HFF-Myc (cell line): ENCODE measurements at regions not wholly inside any gene's neighbourhood (a gene's known extent, or its start where the extent isn't known, plus 50 kb on each side); places are given as distances from the start of the nearest gene placed in this dataset.

Experiments used
- DNase-seq: peaks from one replicate; pipeline ENCODE4 v3.0.0-alpha.2; 2011; ENCODE audit warnings: low read depth; ENCODE audit errors: extremely low read depth
- H3K4me3 ChIP-seq: replicated peaks from 2 replicates; pipeline ENCODE4 v1.5.1; 2011; ENCODE audit warnings: low read depth, mild to moderate bottlenecking, control low read depth, low read length
- TF ChIP-seq, protein P1 (sequence below): IDR thresholded peaks from 2 replicates; pipeline ENCODE4 v1.5.1; 2012; ENCODE audit warnings: mild to moderate bottlenecking, low read depth, low read length, control low read depth; ENCODE audit errors: missing control alignments

DNA sequence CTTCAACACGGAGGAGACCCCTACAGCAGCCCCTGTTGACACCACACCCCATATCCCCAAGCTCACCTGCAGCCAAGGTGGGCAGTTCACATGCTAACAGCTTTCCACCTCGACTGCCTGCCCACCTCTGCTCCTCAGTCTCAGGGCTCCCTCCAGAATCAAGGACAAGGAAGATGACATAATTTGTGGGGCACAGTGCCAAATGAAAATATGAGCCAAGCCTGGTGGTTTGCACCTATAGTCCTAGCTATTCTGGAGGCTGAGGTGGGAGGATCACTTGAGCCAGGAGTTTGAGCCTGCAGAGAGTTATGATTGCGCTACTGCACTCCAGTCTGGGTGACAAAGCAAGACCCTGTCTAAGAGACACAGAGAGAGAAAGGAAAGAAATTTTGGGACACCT lies 516.3 kb downstream of the BCOR start:
- TF ChIP-seq, protein P1, sequence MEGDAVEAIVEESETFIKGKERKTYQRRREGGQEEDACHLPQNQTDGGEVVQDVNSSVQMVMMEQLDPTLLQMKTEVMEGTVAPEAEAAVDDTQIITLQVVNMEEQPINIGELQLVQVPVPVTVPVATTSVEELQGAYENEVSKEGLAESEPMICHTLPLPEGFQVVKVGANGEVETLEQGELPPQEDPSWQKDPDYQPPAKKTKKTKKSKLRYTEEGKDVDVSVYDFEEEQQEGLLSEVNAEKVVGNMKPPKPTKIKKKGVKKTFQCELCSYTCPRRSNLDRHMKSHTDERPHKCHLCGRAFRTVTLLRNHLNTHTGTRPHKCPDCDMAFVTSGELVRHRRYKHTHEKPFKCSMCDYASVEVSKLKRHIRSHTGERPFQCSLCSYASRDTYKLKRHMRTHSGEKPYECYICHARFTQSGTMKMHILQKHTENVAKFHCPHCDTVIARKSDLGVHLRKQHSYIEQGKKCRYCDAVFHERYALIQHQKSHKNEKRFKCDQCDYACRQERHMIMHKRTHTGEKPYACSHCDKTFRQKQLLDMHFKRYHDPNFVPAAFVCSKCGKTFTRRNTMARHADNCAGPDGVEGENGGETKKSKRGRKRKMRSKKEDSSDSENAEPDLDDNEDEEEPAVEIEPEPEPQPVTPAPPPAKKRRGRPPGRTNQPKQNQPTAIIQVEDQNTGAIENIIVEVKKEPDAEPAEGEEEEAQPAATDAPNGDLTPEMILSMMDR, result no peak
- H3K4me3 ChIP-seq, result no peak overlapping the region
- no peak for DNase-seq

GRCh38 chrX:39582091-39582490 lies 515.7 kb downstream of the BCOR start:
- no peak overlapping the region for H3K4me3 ChIP-seq
- TF ChIP-seq, protein P1, result no peak
- no peak for DNase-seq

- no peak for DNase-seq
- TF ChIP-seq, protein P1, result no peak
- no peak overlapping the region for H3K4me3 ChIP-seq
Measured at GRCh38 chrX:39582976-39583375, 514.8 kb downstream of the BCOR start.

GRCh38 chrX:39585808-39586207 lies 511.9 kb downstream of the BCOR start:
- H3K4me3 ChIP-seq, result no peak overlapping the region
- TF ChIP-seq, protein P1, result no peak
- no peak for DNase-seq

GRCh38 chrX:39586359-39586758 lies 511.4 kb downstream of the BCOR start:
- TF ChIP-seq, protein P1, result no peak
- no peak overlapping the region for H3K4me3 ChIP-seq
- DNase-seq, result no peak

DNA sequence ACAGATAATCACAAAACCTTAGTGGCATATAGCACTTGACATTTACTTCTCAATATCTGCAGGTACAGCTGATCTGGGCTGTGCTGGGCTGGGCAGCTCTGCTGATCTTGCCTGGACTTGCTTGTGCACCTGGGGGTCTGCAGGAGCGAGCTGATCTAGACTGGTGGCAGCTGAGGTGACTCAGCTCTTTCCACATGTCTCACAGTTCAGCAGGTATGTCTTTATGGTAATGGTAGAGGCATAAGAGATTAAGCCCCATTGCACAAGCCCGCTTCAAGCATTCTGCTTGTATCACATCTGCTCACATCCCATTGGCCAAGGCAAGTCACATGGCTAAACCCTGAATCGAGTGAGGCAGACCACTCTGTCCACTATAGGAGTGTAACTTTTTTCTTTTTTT lies 506.7 kb downstream of the BCOR start:
- DNase-seq, result no peak
- TF ChIP-seq, protein P1, result no peak
- H3K4me3 ChIP-seq, result no peak overlapping the region

GRCh38 chrX:39592776-39593175 lies 505.0 kb downstream of the BCOR start:
- DNase-seq, result no peak
- TF ChIP-seq, protein P1, result no peak
- no peak overlapping the region for H3K4me3 ChIP-seq
